GM10266 (cell line): ENCODE measurements at regions not wholly inside any gene's neighbourhood (a gene's known extent, or its start where the extent isn't known, plus 50 kb on each side); places are given as distances from the start of the nearest gene placed in this dataset.

Source experiments
- DNase-seq: peaks from one replicate; pipeline ENCODE4 v3.0.0; 2012; ENCODE audit errors: extremely low spot score
- TF ChIP-seq, protein P1 (sequence below): IDR thresholded peaks from 2 replicates; pipeline ENCODE4 v1.5.1; 2012; ENCODE audit warnings: mild to moderate bottlenecking, low read depth; ENCODE audit not compliant: control insufficient read depth, insufficient read depth; ENCODE audit errors: missing control alignments

DNA sequence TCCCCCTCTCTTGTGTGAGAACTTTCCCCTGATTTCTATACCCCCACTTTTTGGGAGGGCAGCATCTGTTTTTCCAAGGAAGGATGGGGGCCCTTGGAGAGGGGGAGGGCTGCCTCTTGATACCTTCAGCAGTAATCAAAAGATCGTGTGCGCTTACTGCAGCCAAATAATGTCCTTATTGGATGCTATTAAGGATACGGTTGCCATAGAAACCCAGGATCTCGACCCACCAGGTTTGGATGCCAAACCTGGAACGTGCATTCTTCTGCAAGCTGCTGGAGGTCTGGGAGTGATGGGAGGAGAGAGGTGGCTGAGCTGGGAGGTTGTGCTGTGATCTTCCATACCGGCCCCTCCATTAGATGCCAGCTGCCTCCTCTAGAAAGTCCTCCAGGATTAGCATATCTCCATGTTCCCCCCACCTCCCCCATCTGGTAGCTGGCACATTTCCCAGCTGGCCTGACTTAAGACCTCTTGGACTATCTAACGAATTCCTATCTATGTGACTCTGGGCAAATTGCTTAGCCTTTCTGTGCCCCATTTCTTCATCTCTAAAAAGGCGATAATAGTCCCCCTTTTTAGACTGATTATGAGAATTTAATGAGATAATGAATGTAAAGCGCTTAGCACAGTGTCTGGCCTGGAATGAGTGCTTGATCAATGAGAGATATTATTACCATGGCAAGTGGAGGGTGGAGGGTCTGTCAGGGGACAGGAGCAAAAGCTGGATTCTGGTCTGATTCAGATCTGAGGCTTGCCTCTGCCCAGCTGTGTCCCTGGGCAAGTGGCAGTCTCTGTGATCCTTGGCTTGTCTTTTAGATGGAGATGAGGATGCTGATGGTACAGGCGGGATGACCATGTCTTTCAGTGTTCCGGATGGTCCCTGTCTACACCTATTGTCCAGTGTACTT lies 78.5 kb upstream of the PCBD1 start:
- TF ChIP-seq, protein P1, sequence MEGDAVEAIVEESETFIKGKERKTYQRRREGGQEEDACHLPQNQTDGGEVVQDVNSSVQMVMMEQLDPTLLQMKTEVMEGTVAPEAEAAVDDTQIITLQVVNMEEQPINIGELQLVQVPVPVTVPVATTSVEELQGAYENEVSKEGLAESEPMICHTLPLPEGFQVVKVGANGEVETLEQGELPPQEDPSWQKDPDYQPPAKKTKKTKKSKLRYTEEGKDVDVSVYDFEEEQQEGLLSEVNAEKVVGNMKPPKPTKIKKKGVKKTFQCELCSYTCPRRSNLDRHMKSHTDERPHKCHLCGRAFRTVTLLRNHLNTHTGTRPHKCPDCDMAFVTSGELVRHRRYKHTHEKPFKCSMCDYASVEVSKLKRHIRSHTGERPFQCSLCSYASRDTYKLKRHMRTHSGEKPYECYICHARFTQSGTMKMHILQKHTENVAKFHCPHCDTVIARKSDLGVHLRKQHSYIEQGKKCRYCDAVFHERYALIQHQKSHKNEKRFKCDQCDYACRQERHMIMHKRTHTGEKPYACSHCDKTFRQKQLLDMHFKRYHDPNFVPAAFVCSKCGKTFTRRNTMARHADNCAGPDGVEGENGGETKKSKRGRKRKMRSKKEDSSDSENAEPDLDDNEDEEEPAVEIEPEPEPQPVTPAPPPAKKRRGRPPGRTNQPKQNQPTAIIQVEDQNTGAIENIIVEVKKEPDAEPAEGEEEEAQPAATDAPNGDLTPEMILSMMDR, result no peak
- DNase-seq, result no peak

DNA sequence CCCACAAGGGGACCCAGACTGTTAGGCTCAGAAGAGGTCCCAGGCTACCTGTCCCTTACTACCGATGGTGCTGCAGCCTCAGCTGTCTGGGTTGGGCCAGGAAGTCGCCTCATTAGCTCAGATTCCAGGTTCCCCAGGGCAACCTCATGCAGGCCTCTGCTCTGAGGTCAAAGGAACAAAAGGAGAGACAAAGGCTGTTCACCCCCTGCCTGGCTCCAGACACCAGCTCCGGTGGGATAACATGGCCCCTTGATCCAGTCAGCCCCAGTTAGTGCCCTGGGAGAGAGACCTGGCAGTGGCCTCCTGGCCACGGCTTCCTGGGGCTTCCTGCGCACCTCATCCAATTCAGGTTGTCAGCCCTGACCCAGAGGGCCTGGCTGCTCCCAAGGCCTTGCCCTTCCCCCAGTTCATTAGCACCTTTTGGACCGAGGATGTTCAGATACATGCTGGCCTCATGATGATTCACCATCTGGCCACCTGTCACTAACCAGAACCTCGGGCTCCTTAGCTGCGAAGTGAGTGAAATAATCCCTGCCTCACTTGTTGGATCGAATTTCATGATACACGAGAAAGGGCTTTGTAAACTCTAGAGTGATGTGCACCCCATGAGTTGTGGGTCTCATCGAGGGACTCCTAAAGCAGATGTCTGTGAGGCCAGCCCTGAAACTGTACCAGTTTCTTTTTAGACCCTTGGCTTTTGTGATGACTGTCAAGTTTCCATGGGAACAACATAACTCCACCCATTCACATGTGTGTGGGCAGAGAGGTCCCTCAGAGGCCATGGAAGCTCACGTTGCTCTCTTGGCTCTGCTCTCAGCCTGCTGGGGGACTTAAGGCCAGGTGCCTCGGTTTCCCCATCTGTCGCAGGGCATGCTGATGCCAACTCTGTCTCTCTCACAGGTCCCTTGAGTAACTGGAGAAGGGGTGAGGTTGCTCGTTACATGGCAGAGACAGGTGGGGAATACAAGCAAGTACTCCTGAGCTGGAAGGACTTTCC lies 79.5 kb upstream of the PCBD1 start:
- TF ChIP-seq, protein P1, result no peak
- DNase-seq, result peak; percentile 68

DNA sequence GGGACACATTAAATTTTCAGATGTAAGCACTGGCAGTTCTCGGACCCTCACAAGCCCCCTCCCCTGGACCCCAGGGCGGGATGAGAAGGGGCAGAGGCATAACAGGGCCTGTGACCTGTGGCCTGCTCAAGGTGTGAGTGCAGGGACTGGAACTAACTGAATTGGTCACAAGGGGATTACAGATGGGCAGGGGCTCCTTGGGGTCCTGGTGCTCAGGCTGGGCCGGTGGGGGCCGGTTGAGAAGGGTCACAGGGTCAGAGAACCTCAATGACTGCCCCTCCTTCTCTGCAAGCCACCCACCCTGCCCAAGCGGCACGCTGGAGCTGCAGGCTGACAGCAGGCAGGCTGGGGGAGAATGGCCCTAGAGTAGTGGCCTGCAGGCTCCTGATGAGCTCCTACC lies 80.8 kb upstream of the PCBD1 start:
- TF ChIP-seq, protein P1, result no peak
- no peak for DNase-seq

DNA sequence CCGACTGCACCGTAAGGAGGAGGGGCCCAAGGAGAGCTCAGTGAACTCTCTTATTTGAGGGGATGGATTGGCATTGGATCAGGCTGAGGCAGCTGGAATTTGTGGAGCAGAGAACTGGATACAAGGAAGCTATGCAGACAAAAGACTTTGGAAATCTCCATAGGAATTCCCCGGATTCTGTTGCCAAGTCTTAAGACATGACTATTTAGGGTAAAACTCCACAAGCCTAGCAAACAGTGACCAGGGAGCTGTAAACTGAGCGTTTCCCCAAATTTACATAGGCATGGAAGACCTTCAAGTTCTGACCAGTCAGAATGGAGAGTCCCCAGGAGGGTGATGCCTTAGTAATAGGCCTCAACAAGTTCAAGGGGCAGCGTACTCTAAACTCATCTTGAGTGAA lies 82.5 kb upstream of the PCBD1 start:
- DNase-seq, result no peak

DNA sequence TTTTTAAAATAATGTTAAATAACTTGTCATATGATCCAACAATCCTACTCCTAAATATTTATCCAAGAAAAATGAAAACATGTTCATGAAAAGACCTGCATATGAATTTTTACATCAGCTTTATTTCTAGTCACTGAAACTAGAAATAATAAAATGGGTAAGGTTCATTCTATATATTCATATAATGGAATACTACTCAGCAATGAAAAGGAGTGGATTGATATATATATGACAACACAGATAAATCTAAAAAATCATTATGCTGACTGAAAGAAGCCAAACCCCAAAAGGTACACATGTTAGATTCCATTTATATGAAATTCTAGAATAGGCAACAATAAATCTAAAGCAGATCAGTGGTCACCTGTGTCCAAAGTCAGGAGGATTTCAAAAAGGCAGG lies 84.9 kb upstream of the PCBD1 start:
- TF ChIP-seq, protein P1, result no peak
- no peak for DNase-seq

More for the DNA sequence above, 82.5 kb upstream of the PCBD1 start:
- TF ChIP-seq, protein P1, result no peak

DNA sequence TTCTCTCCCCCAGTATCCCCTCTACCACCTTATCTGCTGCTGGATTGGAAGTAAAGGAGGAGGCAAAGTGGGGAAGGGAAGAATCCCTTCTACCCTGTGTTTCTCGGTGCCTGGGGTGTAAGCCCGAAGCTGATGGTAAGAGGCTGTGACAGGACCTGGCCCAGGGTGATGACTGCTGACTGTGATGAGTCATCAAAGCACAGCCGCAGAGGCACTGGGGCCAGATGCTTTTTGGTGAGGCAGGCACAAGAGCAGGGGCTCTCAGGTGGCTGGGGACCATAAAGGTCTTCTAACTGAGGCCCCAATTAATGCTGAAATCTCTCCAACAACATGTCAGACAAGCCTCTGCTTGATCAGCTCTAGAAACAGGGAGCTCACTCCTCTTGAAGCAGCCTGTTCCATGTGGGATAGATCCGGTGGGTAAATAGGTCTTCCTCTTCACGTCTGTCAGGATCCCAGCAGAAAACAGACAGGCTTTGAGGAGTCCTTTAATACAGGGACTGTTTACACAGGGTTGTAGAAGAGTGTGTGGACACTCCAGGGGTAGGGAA lies 86.1 kb upstream of the PCBD1 start:
- no peak for DNase-seq
- TF ChIP-seq, protein P1, result no peak
